HL-60 (cell line): ENCODE measurements at regions not wholly inside any gene's neighbourhood (a gene's known extent, or its start where the extent isn't known, plus 50 kb on each side); places are given as distances from the start of the nearest gene placed in this dataset.

Experiments used
- GABPA ChIP-seq: IDR thresholded peaks from 2 replicates; pipeline ENCODE4 v1.6.1; 2012; ENCODE audit warnings: low read depth
- POLR2AphosphoS5 ChIP-seq: IDR thresholded peaks from 2 replicates; pipeline ENCODE4 v1.6.1; 2012; ENCODE audit warnings: low read depth
- SPI1 ChIP-seq: IDR thresholded peaks from 2 replicates; pipeline ENCODE4 v1.6.1; 2012; ENCODE audit warnings: low read depth, mild to moderate bottlenecking, borderline replicate concordance
- TF ChIP-seq, protein P1 (sequence below): IDR thresholded peaks from one replicate; pipeline ENCODE4 v1.5.1; 2011; ENCODE audit warnings: low read length, control low read depth, inconsistent platforms; ENCODE audit not compliant: insufficient read depth

DNA sequence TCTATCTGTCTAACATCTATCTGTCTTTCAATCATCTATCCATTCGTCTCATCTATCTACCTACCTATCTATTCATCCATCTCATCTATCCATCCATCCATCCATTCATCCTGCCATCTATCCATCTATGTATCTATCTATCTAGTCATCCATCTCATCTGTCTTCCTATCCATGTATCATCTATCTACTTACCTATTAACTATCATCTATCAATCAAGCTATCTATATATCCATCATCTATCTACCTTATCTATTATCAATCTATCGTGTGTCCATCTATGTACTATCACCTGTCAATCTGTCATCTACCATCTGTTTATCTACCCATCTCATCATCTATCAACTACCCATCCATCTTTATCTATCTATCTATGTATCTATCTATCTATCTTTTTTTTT is 217.7 kb downstream of the CRLF2 start:
- TF ChIP-seq, protein P1, sequence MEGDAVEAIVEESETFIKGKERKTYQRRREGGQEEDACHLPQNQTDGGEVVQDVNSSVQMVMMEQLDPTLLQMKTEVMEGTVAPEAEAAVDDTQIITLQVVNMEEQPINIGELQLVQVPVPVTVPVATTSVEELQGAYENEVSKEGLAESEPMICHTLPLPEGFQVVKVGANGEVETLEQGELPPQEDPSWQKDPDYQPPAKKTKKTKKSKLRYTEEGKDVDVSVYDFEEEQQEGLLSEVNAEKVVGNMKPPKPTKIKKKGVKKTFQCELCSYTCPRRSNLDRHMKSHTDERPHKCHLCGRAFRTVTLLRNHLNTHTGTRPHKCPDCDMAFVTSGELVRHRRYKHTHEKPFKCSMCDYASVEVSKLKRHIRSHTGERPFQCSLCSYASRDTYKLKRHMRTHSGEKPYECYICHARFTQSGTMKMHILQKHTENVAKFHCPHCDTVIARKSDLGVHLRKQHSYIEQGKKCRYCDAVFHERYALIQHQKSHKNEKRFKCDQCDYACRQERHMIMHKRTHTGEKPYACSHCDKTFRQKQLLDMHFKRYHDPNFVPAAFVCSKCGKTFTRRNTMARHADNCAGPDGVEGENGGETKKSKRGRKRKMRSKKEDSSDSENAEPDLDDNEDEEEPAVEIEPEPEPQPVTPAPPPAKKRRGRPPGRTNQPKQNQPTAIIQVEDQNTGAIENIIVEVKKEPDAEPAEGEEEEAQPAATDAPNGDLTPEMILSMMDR: no peak
- TF ChIP-seq SPI1: no peak
- TF ChIP-seq GABPA: no peak
- TF ChIP-seq POLR2AphosphoS5: no peak
